Suprapubic skin (tissue), 4 donors: ENCODE measurements at regions not wholly inside any gene's neighbourhood (a gene's known extent, or its start where the extent isn't known, plus 50 kb on each side); places are given as distances from the start of the nearest gene placed in this dataset.
"Not testable (repeated sequence)": the region's sequence is repeated elsewhere in the genome, so short reads cannot be mapped to it uniquely, and the experiment has no call there.

Experiments used
- DNase-seq, 2 donors: peaks; one replicate each; pipeline ENCODE4 v3.0.0-alpha.2; 2019; ENCODE audit warnings: low spot score in 2 of 2
- H3K27ac ChIP-seq: fragments of 200-600 bp; sonication (generic); one replicate; pipeline ENCODE4 v1.5.1; 2019
- H3K27me3 ChIP-seq: fragments of 200-600 bp; sonication (generic); one replicate; pipeline ENCODE4 v1.5.1; 2019
- H3K36me3 ChIP-seq: fragments of 200-600 bp; sonication (generic); one replicate; pipeline ENCODE4 v1.5.1; 2019
- H3K4me1 ChIP-seq: fragments of 200-600 bp; sonication (generic); one replicate; pipeline ENCODE4 v1.5.1; 2019
- H3K4me3 ChIP-seq: fragments of 200-600 bp; sonication (generic); one replicate; pipeline ENCODE4 v1.5.1; 2019; ENCODE audit warnings: mild to moderate bottlenecking
- H3K9me3 ChIP-seq: fragments of 200-600 bp; sonication (generic); one replicate; pipeline ENCODE4 v1.5.1; 2019
- CTCF ChIP-seq, 2 donors: fragments of 200-600 bp in 1 of 2; fragments of 450-650 bp in 1 of 2; sonication (generic) in 1 of 2; IDR thresholded peaks; one replicate each; pipeline ENCODE4 v1.5.1; 2016 to 2019; ENCODE audit warnings: antibody characterized with exemption in 2 of 2, mild to moderate bottlenecking in 1 of 2, moderate library complexity in 1 of 2
- EP300 ChIP-seq: sonication (generic); formaldehyde crosslinking; IDR thresholded peaks from one replicate; pipeline ENCODE4 v1.6.1; 2017; ENCODE audit warnings: antibody characterized with exemption
- POLR2A ChIP-seq, 2 donors: fragments of 450-650 bp; IDR thresholded peaks; one replicate each; pipeline ENCODE4 v1.6.1; 2017; ENCODE audit warnings: antibody characterized with exemption in 2 of 2, mild to moderate bottlenecking in 2 of 2, moderate library complexity in 2 of 2
- POLR2AphosphoS5 ChIP-seq, 3 donors: sonication (generic); formaldehyde crosslinking; IDR thresholded peaks; one replicate each; pipeline ENCODE4 v1.6.1; 2017; ENCODE audit warnings: antibody characterized with exemption in 3 of 3
- WGBS: methylation state at CpG from one replicate; pipeline ENCODE4 v1.1.5; 2018; 5-methylcytosine and 5-hydroxymethylcytosine counted together

GRCh38 chr6:91221072-91221720 lies 634.3 kb upstream of the MAP3K7 start:
- no peaks in the 10 kb centered on the region for H3K4me1 ChIP-seq
- H3K27me3 ChIP-seq, result no peaks in the 10 kb centered on the region
- WGBS, result 67% methylated on average over 7 of the region's 7 CpGs
- H3K27ac ChIP-seq, result no peak overlapping the region
- no peak overlapping the region for H3K4me3 ChIP-seq
- no peaks in the 10 kb centered on the region for H3K9me3 ChIP-seq
- no peaks in the 10 kb centered on the region for H3K36me3 ChIP-seq
- no peak for DNase-seq
- TF ChIP-seq POLR2AphosphoS5 (IDR thresholded peaks at IDR 0.05), result no peak
- TF ChIP-seq POLR2A (IDR thresholded peaks at IDR 0.05), result no peak
- TF ChIP-seq EP300, result no peak
- TF ChIP-seq CTCF (IDR thresholded peaks at IDR 0.05), result no peak

GRCh38 chr6:91213229-91213901 lies 626.5 kb upstream of the MAP3K7 start:
- 63% methylated on average over 4 of the region's 5 CpGs for WGBS
- DNase-seq, result no peak
- no peaks in the 10 kb centered on the region for H3K9me3 ChIP-seq
- H3K27ac ChIP-seq, result no peak overlapping the region
- H3K4me1 ChIP-seq, result no peaks in the 10 kb centered on the region
- no peak overlapping the region for H3K4me3 ChIP-seq
- no peaks in the 10 kb centered on the region for H3K36me3 ChIP-seq
- TF ChIP-seq EP300, result no peak
- no peak for TF ChIP-seq CTCF (IDR thresholded peaks at IDR 0.05)
- TF ChIP-seq POLR2A (IDR thresholded peaks at IDR 0.05), result no peak
- no peak for TF ChIP-seq POLR2AphosphoS5 (IDR thresholded peaks at IDR 0.05)
- no peaks in the 10 kb centered on the region for H3K27me3 ChIP-seq

GRCh38 chr6:91198588-91199255 lies 611.9 kb upstream of the MAP3K7 start:
- Histone ChIP-seq H3K27me3 (no peaks in the 10 kb centered on the region), H3K4me3 (no peak overlapping the region), H3K27ac (no peak overlapping the region), H3K36me3 (no peaks in the 10 kb centered on the region), H3K4me1 (no peaks in the 10 kb centered on the region), H3K9me3 (no peaks in the 10 kb centered on the region)
- DNase-seq, result no peak
- TF ChIP-seq CTCF (IDR thresholded peaks at IDR 0.05) (no peak), POLR2AphosphoS5 (IDR thresholded peaks at IDR 0.05) (no peak), POLR2A (IDR thresholded peaks at IDR 0.05) (no peak), EP300 (no peak)
- WGBS, result 90% methylated on average over 4 of the region's 4 CpGs

- Histone ChIP-seq H3K9me3 (no peaks in the 10 kb centered on the region), H3K4me1 (no peaks in the 10 kb centered on the region), H3K27me3 (no peaks in the 10 kb centered on the region), H3K4me3 (no peak overlapping the region), H3K27ac (no peak overlapping the region), H3K36me3 (no peaks in the 10 kb centered on the region)
- no peak for DNase-seq
- TF ChIP-seq POLR2AphosphoS5 (IDR thresholded peaks at IDR 0.05), result no peak
- no peak for TF ChIP-seq CTCF (IDR thresholded peaks at IDR 0.05)
- no peak for TF ChIP-seq POLR2A (IDR thresholded peaks at IDR 0.05)
- 84% methylated on average over 1 of the region's 1 CpG for WGBS
Measured at GRCh38 chr6:91196729-91197128, 609.9 kb upstream of the MAP3K7 start.

GRCh38 chr6:91193446-91193845 lies 606.6 kb upstream of the MAP3K7 start:
- Histone ChIP-seq H3K36me3 (no peaks in the 10 kb centered on the region), H3K9me3 (no peaks in the 10 kb centered on the region), H3K27ac (no peak overlapping the region), H3K4me3 (no peak overlapping the region), H3K27me3 (no peaks in the 10 kb centered on the region), H3K4me1 (no peaks in the 10 kb centered on the region)
- no peak for TF ChIP-seq CTCF (IDR thresholded peaks at IDR 0.05)
- TF ChIP-seq EP300, result no peak
- TF ChIP-seq POLR2AphosphoS5 (IDR thresholded peaks at IDR 0.05), result no peak
- no peak for TF ChIP-seq POLR2A (IDR thresholded peaks at IDR 0.05)
- no peak for DNase-seq

GRCh38 chr6:91190041-91190440 lies 603.2 kb upstream of the MAP3K7 start:
- 84% methylated on average over 3 of the region's 3 CpGs for WGBS
- H3K36me3 ChIP-seq, result not testable (repeated sequence)

More at GRCh38 chr6:91190041-91190440, 603.2 kb upstream of the MAP3K7 start:
- not testable (repeated sequence) for H3K4me3 ChIP-seq, H3K27me3 ChIP-seq, H3K9me3 ChIP-seq, H3K27ac ChIP-seq, H3K4me1 ChIP-seq, DNase-seq
